ENCODE measurements at regions not wholly inside any gene's neighbourhood (a gene's known extent, or its start where the extent isn't known, plus 50 kb on each side); places are given as distances from the start of the nearest gene placed in this dataset.

GRCh38 chr3:27848826-27849225, 126.7 kb upstream of the EOMES start:
- Mint-ChIP-seq H3K27ac (no peak overlapping the region), H3K36me3 (no peaks in the 10 kb centered on the region), H3K9me3 (peaks cover 3 to 14% (median 9%) of the 10 kb centered on the region in 7 donors), H3K4me1 (no peaks in the 10 kb centered on the region), H3K27me3 (ENCODE audit: low read depth in 3 of 3) (peaks cover 0 to 2% (median 0%) of the 10 kb centered on the region in 3 donors), H3K4me3 (no peak overlapping the region)
- Histone ChIP-seq H3K27ac (ENCODE audit: low read depth in 1 of 2, low read length in 2 of 2) (no peak overlapping the region), H3K79me2 (ENCODE audit: insufficient read depth, low read length) (no peaks in the 10 kb centered on the region), H3K27me3 (ENCODE audit: control insufficient read depth in 2 of 2, insufficient read depth in 2 of 2, low read length in 2 of 2) (no peaks in the 10 kb centered on the region), H3K4me3 (replicated peaks in 1 of 3; ENCODE audit: low read depth in 2 of 3, low read length in 3 of 3) (no peak overlapping the region), H3K4me1 (ENCODE audit: control insufficient read depth in 1 of 2, insufficient read depth in 2 of 2, low read length in 2 of 2) (no peaks in the 10 kb centered on the region), H4K20me1 (ENCODE audit: insufficient read depth, low read length) (no peaks in the 10 kb centered on the region), H3K9me3 (replicated peaks in 1 of 2; ENCODE audit: control insufficient read depth in 1 of 2, insufficient read depth in 1 of 2, low read length in 2 of 2) (peaks cover 0 to 10% of the 10 kb centered on the region in 2 donors), H3K36me3 (replicated peaks in 1 of 2; ENCODE audit: control insufficient read depth in 1 of 2, insufficient read depth in 2 of 2, low read length in 2 of 2) (no peaks in the 10 kb centered on the region), H3K4me2 (replicated peaks; ENCODE audit: extremely low read depth, low read length, poor library complexity, severe bottlenecking) (no peak overlapping the region), H3K9ac (ENCODE audit: insufficient read depth, low read length, poor library complexity, severe bottlenecking) (no peak overlapping the region), H2AFZ (ENCODE audit: insufficient read depth, low read depth, low read length, poor library complexity, severe bottlenecking) (no peak overlapping the region)
- intact Hi-C loops (cut with micrococcal nuclease): no loop called here
- WGBS (ENCODE audit: insufficient coverage): no CpG with 5 or more reads among the region's 1 CpG
- no peak for DNase-seq
- TF ChIP-seq CTCF (IDR thresholded peaks at IDR 0.05): no peak

GRCh38 chr3:27859821-27860220, 137.7 kb upstream of the EOMES start:
- Histone ChIP-seq H3K27ac (ENCODE audit: low read depth in 1 of 2, low read length in 2 of 2) (no peak overlapping the region), H3K27me3 (ENCODE audit: control insufficient read depth in 2 of 2, insufficient read depth in 2 of 2, low read length in 2 of 2) (no peaks in the 10 kb centered on the region), H3K4me2 (replicated peaks; ENCODE audit: extremely low read depth, low read length, poor library complexity, severe bottlenecking) (no peak overlapping the region), H4K20me1 (ENCODE audit: insufficient read depth, low read length) (no peaks in the 10 kb centered on the region), H3K36me3 (replicated peaks in 1 of 2; ENCODE audit: control insufficient read depth in 1 of 2, insufficient read depth in 2 of 2, low read length in 2 of 2) (no peaks in the 10 kb centered on the region), H3K9me3 (replicated peaks in 1 of 2; ENCODE audit: control insufficient read depth in 1 of 2, insufficient read depth in 1 of 2, low read length in 2 of 2) (no peaks in the 10 kb centered on the region), H3K4me3 (replicated peaks in 1 of 3; ENCODE audit: low read depth in 2 of 3, low read length in 3 of 3) (no peak overlapping the region), H3K9ac (ENCODE audit: insufficient read depth, low read length, poor library complexity, severe bottlenecking) (no peak overlapping the region), H3K4me1 (ENCODE audit: control insufficient read depth in 1 of 2, insufficient read depth in 2 of 2, low read length in 2 of 2) (no peaks in the 10 kb centered on the region), H2AFZ (ENCODE audit: insufficient read depth, low read depth, low read length, poor library complexity, severe bottlenecking) (no peak overlapping the region), H3K79me2 (ENCODE audit: insufficient read depth, low read length) (no peaks in the 10 kb centered on the region)
- WGBS (ENCODE audit: insufficient coverage): no CpG with 5 or more reads among the region's 1 CpG
- no peaks in the 10 kb centered on the region for H3K4me1 Mint-ChIP-seq
- no peaks in the 10 kb centered on the region for H3K36me3 Mint-ChIP-seq
- H3K9me3 Mint-ChIP-seq: peaks cover 0 to 6% (median 5%) of the 10 kb centered on the region in 7 donors
- no peak for TF ChIP-seq CTCF (IDR thresholded peaks at IDR 0.05)
- H3K27me3 Mint-ChIP-seq (ENCODE audit: low read depth in 3 of 3): peaks cover 0 to 1% (median 0%) of the 10 kb centered on the region in 3 donors
- H3K27ac Mint-ChIP-seq: no peak overlapping the region
- DNase-seq: no peak
- intact Hi-C loops (cut with micrococcal nuclease): no loop called here
- no peak overlapping the region for H3K4me3 Mint-ChIP-seq
